Upper lobe of left lung (tissue), 4 donors: ENCODE measurements at regions not wholly inside any gene's neighbourhood (a gene's known extent, or its start where the extent isn't known, plus 50 kb on each side); places are given as distances from the start of the nearest gene placed in this dataset.

ENCODE experiments used
- CTCF ChIP-seq, 6 experiments: fragments of 450-650 bp in 4 of 6; fragments of 200-600 bp in 2 of 6; sonication (generic) in 2 of 6; IDR thresholded peaks; one replicate each; pipeline ENCODE4 v1.5.1; 2016 to 2019; ENCODE audit warnings: antibody characterized with exemption in 6 of 6
- EP300 ChIP-seq, 4 donors: sonication (generic); formaldehyde crosslinking; IDR thresholded peaks; one replicate each; pipeline ENCODE4 v1.5.1; 2017; ENCODE audit warnings: antibody characterized with exemption in 4 of 4, control low read depth in 2 of 4
- POLR2A ChIP-seq, 4 donors: fragments of 450-650 bp; IDR thresholded peaks; one replicate each; pipeline ENCODE4 v1.5.1; 2016 to 2017; ENCODE audit warnings: antibody characterized with exemption in 4 of 4, mild to moderate bottlenecking in 2 of 4
- POLR2AphosphoS5 ChIP-seq, 2 donors: sonication (generic); formaldehyde crosslinking; IDR thresholded peaks; one replicate each; pipeline ENCODE4 v1.5.1; 2017; ENCODE audit warnings: antibody characterized with exemption in 2 of 2

GRCh38 chr10:129329385-129330055 lies 137.5 kb upstream of the MGMT start:
- TF ChIP-seq CTCF (IDR thresholded peaks at IDR 0.05) (no peak), POLR2AphosphoS5 (IDR thresholded peaks at IDR 0.05) (no peak), POLR2A (IDR thresholded peaks at IDR 0.05) (no peak), EP300 (IDR thresholded peaks at IDR 0.05) (no peak)
